K562 (cell line): ENCODE measurements at regions not wholly inside any gene's neighbourhood (a gene's known extent, or its start where the extent isn't known, plus 50 kb on each side); places are given as distances from the start of the nearest gene placed in this dataset.

Experiments
- ATAC-seq: fragments of 200-7000 bp; cut with Tn5 transposase; 3 replicates; pipeline ENCODE4 v1.9.1; 2020; ENCODE audit warnings: moderate library complexity
- BruUV-seq: library from RNA; stranded (reverse); fragments of 400-500 nt; replicated peaks from 2 replicates; lab custom pipeline; 2021; lab: Mats Ljungman, UMichigan
- CTCF ChIA-PET: fragments of 300-600 bp; formaldehyde crosslinking; extraction: SDS; loops from one replicate; lab custom pipeline; 2021; ENCODE audit warnings: low intra/inter-chr PET ratio; lab: Yijun Ruan, JAX
- POLR2A ChIA-PET: fragments of 300-600, 350-650 bp; sonication (Branson Sonifier 250); formaldehyde crosslinking; extraction: SDS; loops from one replicate; lab custom pipeline; 2021; ENCODE audit warnings: antibody characterized with exemption, inconsistent platforms; lab: Yijun Ruan, JAX
- DNase-seq, 4 experiments: peaks; one replicate each; pipeline versions ENCODE4 v3.0.0 to v3.0.0-alpha.2; 2011 to 2018; ENCODE audit warnings: low spot score in 3 of 4, mixed read lengths in 3 of 4; ENCODE audit errors: extremely low read depth in 1 of 4
- FAIRE-seq: peaks from 2 replicates; lab custom pipeline; 2011; peaks lifted over from hg19 to GRCh38; lab: Jason Lieb, UNC
- H2AFZ ChIP-seq: 2 replicates; pipeline ENCODE4 v1.6.0; 2011; ENCODE audit warnings: low read depth, low read length, control low read depth, inconsistent platforms
- H3K27ac ChIP-seq: fragments of 200-600 bp; 3 replicates; pipeline ENCODE4 v1.8.0; 2011; ENCODE audit warnings: low read depth, mild to moderate bottlenecking, control low read depth, inconsistent platforms, low read length, moderate library complexity, mixed read lengths; ENCODE audit errors: extremely low read depth
- H3K27me3 ChIP-seq, 2 experiments: fragments of 300-600 bp in 1 of 2; 2 replicates in 1 of 2; 3 replicates in 1 of 2; pipeline versions ENCODE4 v1.6.0 to v1.8.0; 2011; ENCODE audit warnings: inconsistent platforms in 2 of 2, low read length in 2 of 2, mild to moderate bottlenecking in 1 of 2, mixed read lengths in 1 of 2, moderate library complexity in 1 of 2; ENCODE audit not compliant: control insufficient read depth in 2 of 2, insufficient read depth in 2 of 2
- H3K36me3 ChIP-seq: fragments of 300-600 bp; 3 replicates; pipeline ENCODE4 v1.8.0; 2011; ENCODE audit warnings: mild to moderate bottlenecking, low read length, inconsistent platforms; ENCODE audit not compliant: control insufficient read depth, insufficient read depth
- H3K4me1 ChIP-seq, 2 experiments: fragments of 200-600 bp in 1 of 2; replicated peaks in 1 of 2; 2 replicates in 1 of 2; 3 replicates in 1 of 2; pipeline versions ENCODE4 v1.5.1 to v1.8.0; 2011; ENCODE audit warnings: inconsistent platforms in 2 of 2, low read length in 2 of 2, mild to moderate bottlenecking in 1 of 2, mixed read lengths in 1 of 2, moderate library complexity in 1 of 2; ENCODE audit not compliant: control insufficient read depth in 2 of 2, insufficient read depth in 2 of 2
- H3K4me2 ChIP-seq: 2 replicates; pipeline ENCODE4 v1.6.1; 2011; ENCODE audit warnings: low read length, control low read depth, inconsistent platforms, mixed read lengths; ENCODE audit not compliant: insufficient read depth
- H3K4me3 ChIP-seq: fragments of 200-600 bp; sonication (generic), shearing (Covaris generic); 2 replicates; pipeline ENCODE4 v1.5.1; 2016; ENCODE audit warnings: control low read depth, inconsistent platforms
- H3K79me2 ChIP-seq: fragments of 200-600 bp; 3 replicates; pipeline ENCODE4 v1.8.0; 2011; ENCODE audit warnings: low read length, inconsistent platforms; ENCODE audit not compliant: control insufficient read depth, insufficient read depth
- H3K9ac ChIP-seq, 2 experiments: 2 replicates each; pipeline versions ENCODE4 v1.6.0 to v1.6.1; 2011; ENCODE audit warnings: low read depth in 2 of 2, low read length in 2 of 2, control low read depth in 1 of 2, inconsistent platforms in 1 of 2, mild to moderate bottlenecking in 1 of 2, mixed read lengths in 1 of 2; ENCODE audit not compliant: insufficient read depth in 1 of 2
- H3K9me1 ChIP-seq: one replicate; pipeline ENCODE4 v1.6.0; 2011; ENCODE audit warnings: inconsistent platforms, mild to moderate bottlenecking, low read length, moderate library complexity; ENCODE audit not compliant: control insufficient read depth, insufficient read depth
- H3K9me3 ChIP-seq: replicated peaks from 2 replicates; pipeline ENCODE4 v1.5.1; 2011; ENCODE audit warnings: low read depth, low read length, inconsistent platforms; ENCODE audit not compliant: control insufficient read depth, insufficient read depth
- H4K20me1 ChIP-seq: replicated peaks from 2 replicates; pipeline ENCODE4 v1.6.1; 2011; ENCODE audit warnings: low read length, inconsistent platforms, mixed read lengths; ENCODE audit not compliant: control insufficient read depth, insufficient read depth
- CBFA2T2 ChIP-seq: fragments of 450-650 bp; conservative IDR thresholded peaks from 2 replicates; pipeline ENCODE4 v1.6.1; 2017; ENCODE audit warnings: mild to moderate bottlenecking
- E2F6 ChIP-seq, 2 experiments: IDR thresholded peaks; 2 replicates each; pipeline ENCODE4 v1.6.1; 2011; ENCODE audit warnings: borderline replicate concordance in 1 of 2, control low read depth in 1 of 2, low read depth in 1 of 2, low read length in 1 of 2, mild to moderate bottlenecking in 1 of 2, mixed read lengths in 1 of 2, moderate library complexity in 1 of 2; ENCODE audit not compliant: insufficient read depth in 1 of 2, insufficient read length in 1 of 2, poor library complexity in 1 of 2, severe bottlenecking in 1 of 2; ENCODE audit errors: extremely low read depth in 1 of 2
- ELF4 ChIP-seq: fragments of 450-650 bp; formaldehyde crosslinking; IDR thresholded peaks from 2 replicates; pipeline ENCODE4 v1.4.0; 2022; ENCODE audit warnings: missing genetic modification characterization
- FOXA1 ChIP-seq: fragments of 450-650 bp; IDR thresholded peaks from 2 replicates; pipeline ENCODE4 v1.6.1; 2016; ENCODE audit warnings: mild to moderate bottlenecking, borderline replicate concordance
- JUN ChIP-seq, 2 experiments: sonication (generic) in 1 of 2; formaldehyde crosslinking in 1 of 2; IDR thresholded peaks; 2 replicates each; pipeline versions ENCODE4 v1.6.1 to v1.8.0; 2012 to 2022; ENCODE audit warnings: borderline replicate concordance in 2 of 2, mild to moderate bottlenecking in 2 of 2, improper control_type of control experiment in 1 of 2, low read depth in 1 of 2, low read length in 1 of 2, missing genetic modification reagents in 1 of 2
- PTBP1 ChIP-seq: fragments of 200-400 bp; formaldehyde crosslinking; IDR thresholded peaks from 2 replicates; pipeline ENCODE4 v1.6.1; 2017; ENCODE audit warnings: low read depth, low read length
- SOX6 ChIP-seq: fragments of 450-650 bp; IDR thresholded peaks from 2 replicates; pipeline ENCODE4 v1.6.1; 2014; ENCODE audit warnings: mild to moderate bottlenecking
- WGBS: fragments of 100-300 bp; shearing (Covaris generic); methylation state at CpG from one replicate; pipeline ENCODE4 v1.1.6; 2016; ENCODE audit warnings: low coverage, mixed read lengths; ENCODE audit not compliant: insufficient coverage; ENCODE audit errors: missing lambda C conversion rate; 5-methylcytosine and 5-hydroxymethylcytosine counted together
- in situ Hi-C: fragments of 300-500 bp; cut with MboI; formaldehyde crosslinking; loops from 4 replicates; pipeline ENCODE4 v1.15.0; 2018; ENCODE audit warnings: inconsistent platforms, mixed read lengths
- intact Hi-C: fragments of 100-400 bp; cut with micrococcal nuclease; formaldehyde crosslinking; loops from 2 replicates; pipeline ENCODE4 v1.14.2; 2022

- TF ChIP-seq PTBP1 = no peak
Measured at GRCh38 chr3:194773771-194774455, 88.2 kb downstream of the FAM43A start (continued).

GRCh38 chr3:194775266-194775665 lies 89.6 kb downstream of the FAM43A start:
- Histone ChIP-seq H2AFZ (no peak overlapping the region), H4K20me1 (0 out of 2 replicates have a peak, but pooled peaks cover 5% of the 10 kb centered on the region), H3K4me1 (no peaks in the 10 kb centered on the region), H3K27me3 (peaks cover 6 to 47% of the 10 kb centered on the region in 2 experiments; a peak in 4 of 5 replicates), H3K36me3 (no peaks in the 10 kb centered on the region), H3K9me1 (no peaks in the 10 kb centered on the region), H3K4me3 (no peak overlapping the region), H3K9me3 (no peaks in the 10 kb centered on the region), H3K9ac (no peak overlapping the region), H3K27ac (no peak overlapping the region), H3K4me2 (no peak overlapping the region), H3K79me2 (no peaks in the 10 kb centered on the region)
- WGBS = 2% methylated on average over 3 of the region's 3 CpGs
- in situ Hi-C loops = no loop called here
- ChIA-PET POLR2A (interaction anchor here (0.7 kb wide), 1 partner anchor 43 kb away, joined by 3 read pairs; no protein-coding TSS in a partner anchor), CTCF (no interaction called here)
- FAIRE-seq = no peak
- no TSS peak for BruUV-seq
- no peak for TF ChIP-seq SOX6
- ATAC-seq = no peak
- no peak for DNase-seq
- intact Hi-C loops = no loop called here

- no TSS peak for BruUV-seq
- Histone ChIP-seq H3K9me1 (no peaks in the 10 kb centered on the region), H2AFZ (no peak overlapping the region), H3K27me3 (peaks cover 6 to 45% of the 10 kb centered on the region in 2 experiments), H3K9me3 (no peaks in the 10 kb centered on the region), H3K4me1 (no peaks in the 10 kb centered on the region), H3K79me2 (no peaks in the 10 kb centered on the region), H3K36me3 (no peaks in the 10 kb centered on the region), H3K27ac (no peak overlapping the region), H3K4me3 (no peak overlapping the region), H4K20me1 (0 out of 2 replicates have a peak, but pooled peaks cover 5% of the 10 kb centered on the region), H3K9ac (no peak overlapping the region), H3K4me2 (no peak overlapping the region)
- WGBS = 3% methylated on average over 3 of the region's 3 CpGs
- no peak for FAIRE-seq
- POLR2A ChIA-PET = no interaction called here
- intact Hi-C loops = no loop called here
- no peak for DNase-seq
- in situ Hi-C loops = no loop called here
- CTCF ChIA-PET = no interaction called here
- ATAC-seq = no peak
- no peak for TF ChIP-seq ELF4 (CRISPR knock-in tag)
- TF ChIP-seq FOXA1 = no peak
- no peak for TF ChIP-seq CBFA2T2
- no peak for TF ChIP-seq E2F6 (IDR thresholded peaks at IDR 0.05; ENCODE audit: borderline replicate concordance in 1 of 2, extremely low read depth in 1 of 2, insufficient read depth in 1 of 2, insufficient read length in 1 of 2, low read depth in 1 of 2, low read length in 1 of 2, poor library complexity in 1 of 2, severe bottlenecking in 1 of 2)
- TF ChIP-seq JUN (IDR thresholded peaks at IDR 0.05; ENCODE audit: borderline replicate concordance, low read depth, low read length) = no peak
- no peak for TF ChIP-seq JUN (CRISPR knock-in tag; IDR thresholded peaks at IDR 0.05; ENCODE audit: borderline replicate concordance)
Measured at GRCh38 chr3:194775731-194776130, 90.0 kb downstream of the FAM43A start.
